ENCODE measurements at regions not wholly inside any gene's neighbourhood (a gene's known extent, or its start where the extent isn't known, plus 50 kb on each side); places are given as distances from the start of the nearest gene placed in this dataset.

DNA sequence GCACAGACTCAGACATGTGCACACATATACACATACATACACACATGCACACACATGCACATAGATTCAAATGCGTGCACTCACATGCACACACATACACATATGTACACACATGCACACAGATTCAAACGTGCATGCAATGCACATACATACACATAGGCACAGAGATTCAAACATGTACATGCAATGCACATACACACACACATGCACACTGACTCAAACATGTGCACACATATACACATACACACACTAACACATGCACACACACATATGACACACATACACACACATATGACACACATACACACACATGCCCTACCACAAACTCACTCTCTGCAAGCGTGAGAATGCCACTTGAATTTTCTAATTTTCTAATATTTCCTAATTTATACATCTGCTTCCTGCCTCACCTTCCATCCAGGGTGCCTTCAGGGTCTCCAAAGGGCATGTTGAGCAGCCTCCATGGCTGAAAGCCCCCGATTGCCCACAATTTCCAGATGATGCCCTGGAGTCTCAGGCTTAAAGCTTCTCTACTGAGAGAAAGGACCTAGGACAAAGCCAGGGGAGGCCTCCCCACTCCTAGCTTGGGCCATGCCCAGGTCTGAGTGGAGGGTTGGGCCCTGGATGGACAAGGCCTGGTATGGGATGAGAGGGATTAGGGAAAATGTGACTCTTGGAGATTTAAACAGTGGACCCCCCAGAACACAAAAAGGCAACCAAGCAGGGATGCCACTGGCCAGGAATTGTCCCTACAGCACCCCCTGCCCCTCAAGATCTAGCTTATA, 487.1 kb downstream of the TCERG1L start:
- Histone ChIP-seq H3K4me2 (no peak overlapping the region), H3K4me1 (ENCODE audit: low read depth, poor library complexity, severe bottlenecking) (no peaks in the 10 kb centered on the region), H3K79me2 (ENCODE audit: insufficient read depth, low read depth) (no peaks in the 10 kb centered on the region), H3K4me3 (IDR thresholded peaks at IDR 0.05; ENCODE audit: insufficient read depth, low read depth, low read length) (no peak overlapping the region), H3K27ac (no peak overlapping the region), H4K20me1 (ENCODE audit: insufficient read depth) (no peaks in the 10 kb centered on the region), H2AFZ (ENCODE audit: low read depth) (no peak overlapping the region), H3K9ac (no peak overlapping the region), H3K27me3 (ENCODE audit: insufficient read depth, low read depth) (no peaks in the 10 kb centered on the region), H3K36me3 (ENCODE audit: insufficient read depth) (no peaks in the 10 kb centered on the region)
- TF ChIP-seq, protein P1, sequence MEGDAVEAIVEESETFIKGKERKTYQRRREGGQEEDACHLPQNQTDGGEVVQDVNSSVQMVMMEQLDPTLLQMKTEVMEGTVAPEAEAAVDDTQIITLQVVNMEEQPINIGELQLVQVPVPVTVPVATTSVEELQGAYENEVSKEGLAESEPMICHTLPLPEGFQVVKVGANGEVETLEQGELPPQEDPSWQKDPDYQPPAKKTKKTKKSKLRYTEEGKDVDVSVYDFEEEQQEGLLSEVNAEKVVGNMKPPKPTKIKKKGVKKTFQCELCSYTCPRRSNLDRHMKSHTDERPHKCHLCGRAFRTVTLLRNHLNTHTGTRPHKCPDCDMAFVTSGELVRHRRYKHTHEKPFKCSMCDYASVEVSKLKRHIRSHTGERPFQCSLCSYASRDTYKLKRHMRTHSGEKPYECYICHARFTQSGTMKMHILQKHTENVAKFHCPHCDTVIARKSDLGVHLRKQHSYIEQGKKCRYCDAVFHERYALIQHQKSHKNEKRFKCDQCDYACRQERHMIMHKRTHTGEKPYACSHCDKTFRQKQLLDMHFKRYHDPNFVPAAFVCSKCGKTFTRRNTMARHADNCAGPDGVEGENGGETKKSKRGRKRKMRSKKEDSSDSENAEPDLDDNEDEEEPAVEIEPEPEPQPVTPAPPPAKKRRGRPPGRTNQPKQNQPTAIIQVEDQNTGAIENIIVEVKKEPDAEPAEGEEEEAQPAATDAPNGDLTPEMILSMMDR (conservative IDR thresholded peaks at IDR 0.05; ENCODE audit: low read depth, low read length) = no peak

DNA sequence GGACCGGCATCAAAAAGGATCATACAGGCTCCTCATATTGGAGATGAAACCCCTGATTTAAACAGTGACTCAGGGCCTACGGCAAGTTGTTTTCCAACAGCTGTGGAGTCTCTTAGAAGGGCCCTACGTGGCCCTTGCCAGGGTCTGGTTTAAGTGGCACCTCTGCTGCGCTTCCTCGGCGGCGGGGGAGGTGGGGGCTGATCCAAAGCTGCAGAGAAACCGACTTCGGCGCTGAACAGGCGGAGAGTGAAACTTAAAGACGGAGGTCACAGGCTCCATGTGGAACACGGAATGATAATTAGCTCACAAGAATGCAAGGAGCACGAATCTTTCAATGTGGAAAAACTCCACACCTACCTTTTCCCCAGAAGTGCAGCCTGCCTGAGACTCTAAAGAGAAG, 477.9 kb downstream of the TCERG1L start:
- H3K4me2 ChIP-seq = no peak overlapping the region
- no peak overlapping the region for H3K4me3 ChIP-seq (IDR thresholded peaks at IDR 0.05; ENCODE audit: insufficient read depth, low read depth, low read length)
- TF ChIP-seq, protein P1 (conservative IDR thresholded peaks at IDR 0.05; ENCODE audit: low read depth, low read length) = no peak
- no peaks in the 10 kb centered on the region for H3K4me1 ChIP-seq (ENCODE audit: low read depth, poor library complexity, severe bottlenecking)
- no peaks in the 10 kb centered on the region for H3K27me3 ChIP-seq (ENCODE audit: insufficient read depth, low read depth)
- no peaks in the 10 kb centered on the region for H3K79me2 ChIP-seq (ENCODE audit: insufficient read depth, low read depth)
- H2AFZ ChIP-seq (ENCODE audit: low read depth) = no peak overlapping the region
- H3K36me3 ChIP-seq (ENCODE audit: insufficient read depth) = no peaks in the 10 kb centered on the region
- H4K20me1 ChIP-seq (ENCODE audit: insufficient read depth) = no peaks in the 10 kb centered on the region
- no peak overlapping the region for H3K9ac ChIP-seq
- no peak overlapping the region for H3K27ac ChIP-seq

DNA sequence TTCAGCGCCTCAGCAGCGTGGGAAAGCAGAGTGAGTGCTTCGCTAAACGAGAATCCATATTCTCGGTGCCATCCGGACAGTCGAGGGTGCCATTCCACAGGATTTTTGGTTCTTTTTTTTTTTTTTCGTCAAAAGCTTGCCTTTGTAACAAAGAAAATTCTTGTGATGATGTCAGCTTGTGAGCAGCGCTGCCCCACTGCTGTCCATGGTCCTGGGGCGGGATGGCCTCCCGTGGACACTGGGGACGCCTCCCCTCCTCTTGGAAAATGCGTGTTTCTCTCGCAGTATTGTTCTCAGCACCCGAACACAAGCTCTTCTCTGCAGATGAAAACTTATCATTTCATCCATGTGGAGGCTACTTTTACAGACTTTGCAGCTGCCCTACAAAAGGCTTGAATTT, 477.4 kb downstream of the TCERG1L start:
- Histone ChIP-seq H3K79me2 (ENCODE audit: insufficient read depth, low read depth) (no peaks in the 10 kb centered on the region), H3K4me1 (ENCODE audit: low read depth, poor library complexity, severe bottlenecking) (no peaks in the 10 kb centered on the region), H3K36me3 (ENCODE audit: insufficient read depth) (no peaks in the 10 kb centered on the region), H3K4me2 (no peak overlapping the region), H2AFZ (ENCODE audit: low read depth) (no peak overlapping the region), H3K4me3 (IDR thresholded peaks at IDR 0.05; ENCODE audit: insufficient read depth, low read depth, low read length) (no peak overlapping the region), H3K9ac (no peak overlapping the region), H3K27me3 (ENCODE audit: insufficient read depth, low read depth) (no peaks in the 10 kb centered on the region), H3K27ac (no peak overlapping the region), H4K20me1 (ENCODE audit: insufficient read depth) (no peaks in the 10 kb centered on the region)
- TF ChIP-seq, protein P1 (conservative IDR thresholded peaks at IDR 0.05; ENCODE audit: low read depth, low read length) = no peak

DNA sequence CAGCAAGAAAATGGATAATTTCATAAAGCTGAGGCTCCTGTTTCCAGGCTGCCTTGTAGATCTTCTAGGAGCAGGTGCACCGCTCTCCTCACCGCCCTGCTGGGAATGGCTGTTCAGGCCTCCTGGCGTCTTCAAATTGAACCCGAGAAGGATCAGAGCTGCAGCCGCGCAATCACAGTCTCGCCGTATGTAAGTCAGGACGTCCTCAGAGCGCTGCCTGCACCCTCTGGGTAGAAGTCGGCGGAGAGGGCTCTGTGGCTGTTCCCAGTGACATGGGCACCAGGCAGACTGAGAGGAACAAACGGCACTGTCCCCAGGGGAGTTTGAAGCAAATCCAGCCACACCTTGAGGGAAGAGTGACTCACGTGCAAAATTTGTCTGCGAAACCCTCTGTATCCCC, 476.9 kb downstream of the TCERG1L start:
- Histone ChIP-seq H3K27me3 (ENCODE audit: insufficient read depth, low read depth) (no peaks in the 10 kb centered on the region), H3K4me3 (IDR thresholded peaks at IDR 0.05; ENCODE audit: insufficient read depth, low read depth, low read length) (no peak overlapping the region), H3K36me3 (ENCODE audit: insufficient read depth) (no peaks in the 10 kb centered on the region), H3K79me2 (ENCODE audit: insufficient read depth, low read depth) (no peaks in the 10 kb centered on the region), H3K9ac (no peak overlapping the region), H3K27ac (no peak overlapping the region), H3K4me2 (no peak overlapping the region), H4K20me1 (ENCODE audit: insufficient read depth) (no peaks in the 10 kb centered on the region), H2AFZ (ENCODE audit: low read depth) (no peak overlapping the region), H3K4me1 (ENCODE audit: low read depth, poor library complexity, severe bottlenecking) (no peaks in the 10 kb centered on the region)
- TF ChIP-seq, protein P1 (conservative IDR thresholded peaks at IDR 0.05; ENCODE audit: low read depth, low read length) = no peak

All from KMS-11 (cell line).